Suppressor macrophage treated with lipopolysaccharide for 4 hours (primary cell): ENCODE measurements at regions not wholly inside any gene's neighbourhood (a gene's known extent, or its start where the extent isn't known, plus 50 kb on each side); places are given as distances from the start of the nearest gene placed in this dataset.
"Not testable (repeated sequence)": the region's sequence is repeated elsewhere in the genome, so short reads cannot be mapped to it uniquely, and the experiment has no call there.

ENCODE experiments used
- DNase-seq: peaks from one replicate; pipeline ENCODE4 v3.0.0-alpha.2; 2020

DNA sequence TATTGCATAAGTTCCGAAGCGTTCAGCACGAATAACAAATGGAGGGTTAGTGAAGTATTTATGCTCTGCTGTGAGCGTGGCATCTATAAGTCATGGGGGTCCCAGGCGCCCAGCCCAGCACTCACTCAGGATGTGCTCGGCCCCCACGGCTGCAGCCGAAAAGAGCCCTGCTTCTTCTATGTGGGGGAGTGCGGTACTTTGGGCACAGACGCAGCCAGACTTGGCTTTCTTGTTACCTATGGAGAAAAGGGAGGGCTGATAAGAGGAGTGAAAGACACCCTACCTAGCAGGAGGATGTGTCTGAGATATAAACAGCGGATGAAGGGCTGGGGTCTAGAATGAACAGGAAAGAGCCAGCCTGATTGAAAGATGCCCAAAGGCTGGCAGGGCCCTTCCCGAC lies 51.4 kb downstream of the MRPL36 start:
- no peak for DNase-seq

DNA sequence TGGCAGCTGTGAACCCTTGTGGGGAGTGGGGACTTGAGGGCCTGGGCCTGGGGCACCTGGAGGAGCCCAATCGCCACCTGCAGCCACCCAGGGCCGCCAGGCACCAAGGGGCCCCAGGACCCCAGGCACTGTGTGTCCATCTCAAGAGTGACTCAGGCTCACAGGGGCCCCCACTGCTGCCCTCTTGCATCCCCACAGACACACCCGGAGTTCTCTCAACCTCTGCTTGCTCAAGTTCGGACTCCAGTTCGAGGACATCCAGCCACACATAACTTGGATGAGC lies 51.9 kb downstream of the MRPL36 start:
- DNase-seq, result no peak

DNA sequence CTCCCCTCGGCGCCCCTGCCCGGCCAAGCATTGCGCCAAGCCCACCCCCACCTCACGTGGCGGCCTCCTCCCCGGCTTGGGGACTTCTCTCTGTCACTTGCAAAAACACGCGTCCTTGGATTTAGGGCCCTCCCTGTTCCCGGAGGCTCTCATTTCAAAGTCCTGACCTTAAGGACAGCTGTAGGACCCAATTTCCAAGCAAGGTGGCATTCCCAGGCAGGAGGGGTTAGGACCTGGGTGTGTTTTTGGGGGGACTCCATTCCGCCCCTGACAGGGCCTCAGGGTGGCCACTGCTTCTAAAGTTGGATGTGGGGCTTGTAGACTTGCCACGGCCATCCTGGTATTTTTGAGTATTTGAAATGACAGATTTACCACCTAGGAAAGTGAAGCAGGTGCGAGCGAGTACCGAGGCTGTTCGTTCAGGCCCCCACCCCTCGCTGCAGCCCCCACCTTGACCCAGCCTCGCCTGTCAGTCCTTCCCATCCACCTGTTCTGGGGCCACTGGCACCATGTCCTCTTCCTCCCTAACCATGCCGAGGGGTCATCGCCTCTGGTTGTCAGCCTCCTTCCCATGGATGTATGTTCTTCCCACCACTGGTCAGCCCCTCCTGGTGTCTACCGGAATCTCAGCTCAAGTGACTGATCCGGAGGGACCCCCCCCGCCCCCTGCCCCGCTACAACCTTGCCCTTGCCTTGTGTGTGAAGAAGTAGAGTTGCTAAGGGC lies 52.4 kb downstream of the MRPL36 start:
- DNase-seq, result no peak

DNA sequence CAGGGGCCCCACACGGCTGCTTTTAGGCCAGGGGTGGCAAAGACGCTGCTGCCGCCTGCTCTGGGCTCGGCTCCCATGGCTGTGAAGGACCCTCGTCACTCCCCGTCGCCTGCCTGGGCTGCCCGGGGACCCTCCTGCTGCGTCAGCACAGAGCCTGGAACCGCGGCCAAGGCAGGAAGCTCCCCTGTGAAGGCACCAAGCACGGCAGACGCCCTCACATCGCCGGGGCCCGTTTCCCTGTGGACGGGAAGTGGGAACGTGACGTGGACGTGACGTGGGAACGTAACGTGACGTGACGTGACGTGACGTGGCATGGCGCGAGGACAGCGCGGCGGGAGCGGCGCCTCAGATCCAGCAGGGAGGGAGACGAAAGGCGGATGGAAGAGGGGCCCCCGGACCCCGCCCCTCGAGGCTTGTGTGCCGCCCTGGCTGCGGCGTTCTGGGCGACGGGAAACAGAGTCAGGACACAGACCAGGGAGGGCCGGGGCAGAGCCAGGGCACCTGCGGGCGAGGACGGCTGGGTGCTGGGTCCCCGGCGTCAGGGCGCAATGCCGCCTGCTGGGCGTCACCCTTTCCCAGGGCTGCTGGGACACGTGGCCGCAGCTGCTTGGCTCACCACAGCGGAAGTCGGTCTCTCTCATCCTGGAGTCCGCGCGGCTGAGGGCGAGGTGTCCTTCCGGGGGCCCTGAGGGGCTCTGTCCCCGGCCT lies 53.1 kb downstream of the MRPL36 start:
- no peak for DNase-seq

DNA sequence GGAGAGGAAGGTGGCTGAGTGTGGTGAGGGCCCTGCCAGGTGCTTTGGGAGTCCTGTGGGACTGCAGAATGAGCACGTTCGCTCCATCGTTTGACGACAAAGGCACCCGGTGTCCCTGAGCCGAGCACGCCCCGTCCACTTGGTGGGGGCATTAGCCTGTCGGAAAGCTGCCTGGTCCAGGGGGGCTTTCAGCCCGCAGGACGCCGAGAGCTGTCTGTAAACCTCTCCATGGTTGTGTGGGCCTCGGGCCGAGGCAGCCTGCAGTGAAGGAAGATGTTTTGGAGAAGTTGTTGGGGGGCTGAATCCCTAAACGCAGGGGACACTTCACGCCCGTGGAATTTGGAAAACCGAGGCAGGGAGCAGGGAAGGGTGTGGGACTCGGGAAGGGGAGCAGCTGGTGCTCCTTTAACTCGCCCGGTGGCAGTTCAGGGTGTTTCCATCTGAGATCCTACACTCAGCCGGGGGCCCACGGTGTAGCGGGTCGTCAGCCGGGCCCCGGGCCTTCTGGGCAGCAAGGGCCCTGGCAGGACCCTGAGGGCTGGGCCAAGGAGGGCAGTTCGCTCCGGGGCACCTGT lies 53.8 kb downstream of the MRPL36 start:
- no peak for DNase-seq

DNA sequence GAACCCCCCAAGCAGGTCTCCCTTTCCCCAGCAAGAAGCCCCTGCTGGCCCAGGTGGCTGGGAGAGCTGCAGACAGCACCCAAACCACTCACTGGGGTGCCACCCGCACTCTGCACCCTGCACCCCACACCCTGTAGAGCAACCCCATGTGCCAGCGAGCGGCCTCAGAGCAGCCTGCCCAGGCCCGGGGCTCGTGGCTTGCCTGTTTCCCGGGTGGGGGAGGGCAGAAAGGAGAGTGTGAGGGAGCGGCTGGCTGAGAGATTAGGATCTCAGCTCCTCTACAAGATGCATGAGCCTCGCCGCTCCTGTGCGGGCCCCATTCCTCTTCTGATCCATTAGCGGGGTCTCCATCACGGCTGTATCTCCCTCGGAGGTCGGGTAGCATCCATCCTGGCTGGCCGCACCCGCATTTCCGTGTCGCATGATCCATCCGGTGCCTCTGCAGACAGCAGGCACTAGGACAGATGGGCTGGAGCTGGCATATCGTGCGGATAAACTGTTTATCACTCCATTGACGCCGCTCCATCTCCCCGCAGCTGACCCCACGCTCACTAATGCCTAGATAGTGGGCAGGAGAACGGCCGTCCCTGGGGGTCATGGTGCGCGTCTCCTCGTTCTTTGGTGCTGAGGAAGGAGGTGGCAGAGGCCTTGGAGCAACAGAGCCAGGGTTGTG lies 54.4 kb downstream of the MRPL36 start:
- no peak for DNase-seq

DNA sequence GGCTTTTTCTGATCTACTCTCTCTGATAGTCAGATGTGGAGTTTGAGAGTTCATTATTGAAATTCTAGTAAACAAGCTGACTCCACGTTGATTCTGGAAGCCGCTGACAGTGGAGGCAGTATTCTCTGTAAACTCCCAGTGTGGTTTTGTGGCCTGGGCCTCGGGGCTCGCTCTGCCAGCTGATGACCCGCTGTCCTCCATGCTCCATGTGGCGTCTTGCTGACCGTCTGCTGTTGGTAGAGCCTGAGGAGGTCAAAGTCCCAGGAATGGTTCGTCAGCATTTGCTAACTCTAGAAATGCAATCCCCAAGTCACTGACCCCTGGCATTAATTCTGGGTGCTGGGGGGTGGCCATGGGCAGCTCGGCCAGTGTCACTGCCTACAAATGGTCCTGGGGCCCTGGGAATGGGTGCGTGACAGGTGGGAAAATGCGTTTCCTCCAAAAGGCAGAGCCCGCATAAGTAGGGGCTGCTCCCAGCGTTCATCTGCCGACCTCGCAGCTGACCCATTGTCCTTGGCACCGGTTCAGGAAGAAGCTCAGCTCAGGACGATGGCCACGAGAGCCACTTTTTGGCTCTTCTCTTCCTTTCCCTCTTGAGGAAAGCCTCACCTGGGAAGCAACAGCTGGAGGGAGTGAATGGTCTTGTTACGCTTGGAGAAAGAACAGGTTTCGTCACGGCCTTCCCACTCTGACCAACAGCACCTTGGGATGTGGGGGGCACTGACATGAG lies 55.1 kb downstream of the MRPL36 start:
- no peak for DNase-seq

DNA sequence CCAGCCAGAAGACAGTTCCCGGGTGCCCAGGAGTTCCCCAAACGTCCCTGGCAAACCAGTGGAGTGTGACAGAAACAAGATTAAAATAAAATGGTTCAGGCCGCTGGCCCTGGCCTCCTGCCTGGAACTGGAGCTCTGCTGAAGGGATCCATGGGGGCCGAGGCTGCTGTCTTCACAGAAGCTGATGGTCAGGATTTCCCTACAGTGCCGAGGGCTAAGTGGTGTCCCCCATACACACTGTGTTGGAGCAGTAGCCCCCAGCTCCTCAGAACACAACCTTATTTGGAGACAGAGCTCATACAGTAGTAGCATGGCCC lies 55.9 kb downstream of the MRPL36 start:
- no peak for DNase-seq

DNA sequence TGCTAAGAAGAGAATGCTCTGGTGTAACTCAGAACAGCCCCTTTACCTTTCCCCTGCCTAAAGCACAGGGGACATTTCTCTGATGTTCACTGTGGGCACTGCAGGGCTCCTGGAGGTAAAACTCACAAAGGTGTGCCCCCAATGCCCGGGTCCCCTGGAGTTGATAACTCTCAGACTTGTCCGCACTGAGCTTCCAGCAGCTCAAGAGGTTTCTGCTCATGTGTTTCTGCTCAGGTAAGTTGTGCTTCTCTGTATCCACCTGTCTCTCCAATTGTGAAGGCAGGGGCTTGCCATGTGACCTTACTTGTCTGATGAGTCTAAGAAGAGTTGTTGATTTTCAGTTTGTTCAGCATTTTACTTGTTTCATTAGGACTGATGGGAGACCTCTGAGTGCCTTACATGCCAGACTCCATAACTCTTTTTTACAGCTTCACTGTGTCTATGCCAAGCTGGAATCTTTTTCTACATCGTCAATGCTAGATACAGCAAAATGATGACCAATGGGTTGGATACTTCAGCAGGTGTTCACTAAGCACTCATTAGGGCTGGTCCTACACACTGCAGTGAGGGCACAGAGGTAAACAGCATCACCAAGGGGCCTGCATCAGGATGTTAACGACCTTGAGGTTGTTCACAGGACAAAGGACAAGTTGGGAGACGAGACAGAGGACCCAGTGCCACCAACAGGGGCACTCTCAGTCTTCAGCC lies 56.4 kb downstream of the MRPL36 start:
- no peak for DNase-seq

DNA sequence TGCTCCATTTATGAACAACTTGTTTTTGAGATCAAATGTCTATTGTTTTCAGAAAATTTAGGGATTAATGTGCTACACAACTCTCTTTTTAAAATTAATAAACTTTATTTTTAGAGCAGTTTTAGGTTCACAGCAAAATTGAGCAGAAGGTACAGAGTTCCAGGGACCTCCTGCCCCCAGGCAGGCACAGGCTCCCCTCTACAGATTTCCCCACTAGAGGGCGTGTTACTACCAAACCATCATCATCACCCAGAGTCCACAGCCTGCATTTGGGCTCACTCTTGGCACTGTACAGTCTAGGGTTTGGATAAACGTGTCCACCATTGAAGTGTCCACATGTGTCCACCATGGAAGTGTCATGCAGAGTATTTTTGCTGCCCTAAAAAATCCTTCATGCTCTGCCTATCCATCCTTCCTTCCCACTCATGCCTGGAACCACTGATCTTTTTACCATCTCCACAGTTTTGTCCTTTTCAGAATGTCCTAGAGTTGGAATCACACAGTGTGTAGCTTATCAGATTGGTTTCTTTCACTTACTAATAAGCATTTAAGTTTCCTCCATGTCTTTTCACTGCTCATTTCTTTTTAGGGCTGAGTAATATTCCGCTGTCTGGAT lies 61.7 kb downstream of the MRPL36 start:
- peak; percentile 46 for DNase-seq

DNA sequence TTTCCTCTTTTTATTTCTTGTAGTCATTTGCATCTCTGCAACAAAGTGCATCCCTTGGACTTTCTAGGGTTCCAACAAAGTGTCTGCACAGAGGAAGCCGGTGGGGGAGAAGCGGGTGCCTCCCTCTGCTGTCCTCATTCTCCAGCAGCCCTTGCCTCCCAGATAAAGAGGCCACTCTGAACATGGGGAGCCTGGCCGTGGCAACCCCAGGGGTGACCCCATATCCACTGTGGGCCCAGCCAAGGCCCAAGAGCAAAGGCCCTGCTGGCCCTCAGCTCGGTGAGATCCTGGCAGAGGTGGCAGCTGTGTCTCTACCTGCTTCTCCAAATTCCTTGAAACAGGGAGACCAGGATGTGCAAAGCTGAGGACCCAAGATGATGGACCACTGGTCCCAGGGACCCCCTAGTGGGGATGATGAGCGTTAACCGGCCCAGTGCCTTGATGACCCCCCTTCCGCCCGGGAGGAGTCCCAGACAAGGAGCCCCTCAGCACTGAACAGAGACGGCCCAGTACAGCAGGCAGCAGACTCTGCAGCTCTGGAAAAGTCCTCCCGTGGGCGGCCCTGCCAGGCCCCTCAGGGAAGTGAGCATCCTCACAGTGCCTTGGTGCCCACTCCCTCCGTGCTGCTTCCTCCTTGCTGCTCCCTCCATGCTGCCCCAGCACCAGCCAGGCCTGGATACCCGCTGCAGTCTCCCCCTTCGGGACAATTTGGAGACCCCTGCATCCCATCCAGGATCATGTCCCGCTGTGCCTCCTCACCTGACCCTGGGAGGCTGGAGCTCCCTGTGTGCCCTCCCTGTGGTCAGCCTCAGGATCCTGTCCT lies 62.5 kb downstream of the MRPL36 start:
- DNase-seq, result no peak

DNA sequence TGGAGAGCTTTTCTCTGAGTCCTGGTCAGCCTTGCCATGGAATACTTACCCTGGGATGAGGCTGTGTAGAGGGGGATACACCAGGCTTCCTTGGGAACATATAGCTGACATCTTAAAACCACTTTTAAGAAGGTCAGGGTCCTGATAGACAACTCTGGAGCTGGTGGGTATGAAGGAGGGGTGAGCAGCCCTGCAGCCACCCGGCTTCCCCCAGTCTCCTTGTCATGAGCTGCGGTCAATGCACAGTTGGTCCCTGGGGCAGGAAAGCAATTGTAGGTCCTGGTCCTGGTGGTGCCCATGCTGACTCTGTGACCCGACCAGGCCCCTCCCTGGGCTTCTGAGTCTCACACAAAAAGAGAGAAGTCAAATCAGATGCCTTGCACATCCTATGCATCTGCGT lies 63.6 kb downstream of the MRPL36 start:
- no peak for DNase-seq

DNA sequence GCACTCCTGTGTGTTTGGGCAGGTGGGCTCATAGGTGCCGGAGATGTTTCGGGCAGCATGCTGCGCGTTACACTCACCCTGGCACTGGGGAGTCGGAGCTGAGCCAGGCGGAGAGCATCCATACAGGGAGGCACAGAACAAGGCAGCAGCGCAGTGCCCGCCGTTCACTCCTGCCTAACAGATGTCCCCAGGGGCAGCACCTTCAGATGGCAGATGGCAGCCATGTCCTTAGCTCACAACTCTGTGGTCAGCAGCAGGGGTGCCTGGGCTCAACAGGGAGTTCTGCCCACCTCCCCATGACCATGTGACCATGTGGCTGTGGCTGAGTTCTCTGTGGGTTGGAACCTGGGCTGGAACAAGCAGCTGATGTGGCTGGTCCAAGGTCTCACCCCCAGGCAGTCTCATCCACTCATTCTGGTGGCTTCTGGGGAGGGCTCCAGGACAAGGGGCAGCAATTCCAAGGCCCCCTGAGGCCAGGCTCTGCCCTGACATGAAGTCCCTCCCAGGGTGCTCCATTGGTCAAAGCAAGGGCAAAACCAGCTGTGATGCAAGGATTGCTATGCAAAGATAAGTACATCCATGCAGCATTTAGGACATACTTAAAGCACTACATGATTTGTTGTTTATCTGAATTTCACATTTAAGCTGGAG lies 64.2 kb downstream of the MRPL36 start:
- no peak for DNase-seq

DNA sequence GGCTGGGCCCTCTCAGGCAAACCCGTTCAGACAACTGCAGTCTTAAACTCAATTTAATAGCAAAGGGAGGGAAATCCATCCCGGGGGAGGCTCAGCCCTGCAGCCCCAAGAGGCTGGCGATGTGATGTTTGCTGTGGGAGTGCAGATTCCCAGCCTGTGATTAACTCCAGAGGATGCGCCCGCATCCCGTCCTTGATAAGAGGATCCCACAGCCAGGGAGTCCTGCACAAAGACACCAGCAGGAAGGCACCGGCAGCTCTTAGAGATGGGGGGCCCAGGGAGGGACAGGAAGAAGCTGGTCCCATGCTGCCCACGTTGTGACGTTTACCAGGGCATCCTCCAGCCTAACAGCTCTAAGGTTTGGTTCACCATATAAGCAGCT lies 64.7 kb downstream of the MRPL36 start:
- no peak for DNase-seq

DNA sequence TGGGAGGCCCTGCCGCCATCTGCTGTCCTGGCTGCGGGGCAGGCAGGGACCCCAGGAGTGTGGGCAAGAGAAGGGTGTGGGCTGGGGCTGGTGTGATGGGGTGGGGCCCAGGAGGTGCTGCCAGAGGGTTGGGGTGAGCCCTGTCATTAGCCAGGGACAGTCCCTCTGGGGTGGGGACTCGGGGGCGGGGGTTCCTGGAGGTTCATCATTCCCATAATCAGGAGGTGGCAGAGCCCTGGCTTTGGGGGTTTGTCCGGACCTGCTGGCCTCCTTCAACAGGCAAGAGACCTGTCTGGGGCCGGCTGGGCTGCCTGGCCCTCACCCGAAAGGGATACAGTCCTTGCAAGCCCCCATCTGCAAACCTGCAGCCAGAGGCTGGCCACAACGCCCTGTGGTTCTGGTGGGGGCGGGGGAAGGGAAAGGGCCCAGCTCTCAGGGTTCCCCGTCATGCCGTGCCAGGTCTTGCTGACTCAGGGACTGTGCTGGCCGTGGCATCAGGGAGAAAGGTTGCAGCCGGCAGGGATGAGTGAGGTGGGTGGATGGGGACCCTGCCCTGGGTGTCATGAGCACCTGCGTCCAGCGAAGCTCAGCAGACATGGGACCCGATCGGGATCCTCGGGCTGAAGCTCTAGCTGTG lies 65.2 kb downstream of the MRPL36 start:
- DNase-seq, result no peak

DNA sequence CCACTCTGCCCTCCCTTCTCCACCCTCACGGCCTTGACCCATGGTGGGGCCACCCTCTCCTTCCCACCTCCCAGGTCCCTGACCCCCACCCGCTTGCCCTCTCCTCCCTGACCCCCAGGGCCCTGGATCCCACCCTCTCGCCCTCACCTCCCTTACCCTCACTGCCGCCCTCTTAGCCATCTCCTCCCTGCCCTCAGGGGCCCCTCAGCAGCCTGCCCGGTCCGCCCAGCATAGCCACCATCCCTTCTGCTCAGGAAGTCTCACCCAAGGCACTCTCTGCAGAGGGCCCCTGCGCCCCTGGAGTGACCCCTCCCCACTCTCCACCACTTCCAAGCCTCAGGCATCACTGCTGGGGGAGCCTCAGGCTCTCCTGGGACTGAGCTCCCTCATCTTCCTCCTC lies 66.3 kb downstream of the MRPL36 start:
- DNase-seq, result no peak

DNA sequence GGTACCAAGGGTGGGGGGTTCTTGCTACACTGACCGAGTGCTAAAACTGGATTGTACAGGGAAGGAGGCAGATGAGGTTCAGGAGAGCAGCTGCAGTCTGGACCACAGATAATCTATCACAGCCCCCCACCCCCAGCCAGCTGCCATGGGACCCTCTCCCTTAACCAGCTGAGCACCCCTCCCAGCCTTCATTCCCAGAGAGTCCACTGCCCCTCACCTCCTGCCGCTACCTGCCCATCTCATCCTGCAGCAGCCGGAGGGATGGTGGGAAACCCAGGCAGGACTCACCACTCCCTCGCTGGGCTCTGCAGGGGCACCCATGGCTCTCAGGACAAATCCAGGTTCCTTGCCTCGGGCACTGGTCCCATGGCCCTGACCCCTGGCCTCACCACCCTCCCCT lies 66.7 kb downstream of the MRPL36 start:
- DNase-seq, result no peak

DNA sequence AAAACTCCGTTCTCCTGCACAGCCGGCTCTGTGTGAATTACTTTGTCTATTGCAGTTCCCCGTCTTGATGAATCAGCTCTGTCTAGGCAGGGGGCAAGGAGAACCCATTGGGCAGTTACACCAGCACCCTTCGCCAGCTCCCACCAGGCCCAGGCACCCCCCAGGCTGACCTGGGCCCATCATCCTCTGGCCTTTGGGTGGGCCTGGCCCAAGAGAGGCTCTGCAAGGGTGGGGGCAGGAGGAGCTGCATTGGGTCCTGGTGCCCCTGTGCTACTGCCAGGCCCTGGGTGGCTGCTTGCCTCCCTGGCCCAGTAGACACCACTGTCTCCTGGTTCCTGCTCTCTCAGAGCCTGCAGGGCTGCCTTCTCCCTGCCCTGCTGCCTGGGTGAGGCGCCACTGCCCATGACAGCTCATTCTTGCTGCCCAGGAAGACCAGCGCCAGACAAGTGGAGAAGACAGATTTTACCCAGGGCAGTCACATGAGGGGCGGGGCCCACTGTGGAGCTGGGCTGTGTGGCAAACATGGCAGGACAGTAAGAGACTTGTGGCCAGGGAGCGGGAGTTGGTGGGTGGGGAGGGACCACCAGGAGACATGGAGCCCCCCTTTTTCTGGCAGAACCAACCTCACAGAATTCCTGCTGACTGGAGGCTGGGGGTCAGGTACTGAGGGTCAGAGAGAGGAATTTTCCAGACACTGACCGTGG lies 67.2 kb downstream of the MRPL36 start:
- DNase-seq, result no peak

DNA sequence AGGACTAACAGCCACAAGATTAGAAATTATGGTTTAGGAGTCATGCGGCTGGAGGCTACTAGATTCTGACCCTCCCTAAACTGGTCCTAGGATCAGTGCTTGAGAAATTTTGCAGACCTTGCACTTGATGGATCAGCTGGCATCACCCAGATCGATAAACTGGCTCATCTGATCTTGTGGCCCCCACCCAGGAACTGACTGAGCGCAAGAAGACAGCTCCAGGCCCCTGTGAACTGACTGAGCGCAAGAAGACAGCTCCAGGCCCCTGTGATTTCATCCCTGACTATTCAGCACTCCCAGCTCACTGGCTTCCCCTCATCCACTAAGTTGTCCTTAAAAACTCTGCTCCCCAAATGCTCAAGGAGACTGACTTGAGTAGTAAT lies 67.8 kb downstream of the MRPL36 start:
- not testable (repeated sequence) for DNase-seq

DNA sequence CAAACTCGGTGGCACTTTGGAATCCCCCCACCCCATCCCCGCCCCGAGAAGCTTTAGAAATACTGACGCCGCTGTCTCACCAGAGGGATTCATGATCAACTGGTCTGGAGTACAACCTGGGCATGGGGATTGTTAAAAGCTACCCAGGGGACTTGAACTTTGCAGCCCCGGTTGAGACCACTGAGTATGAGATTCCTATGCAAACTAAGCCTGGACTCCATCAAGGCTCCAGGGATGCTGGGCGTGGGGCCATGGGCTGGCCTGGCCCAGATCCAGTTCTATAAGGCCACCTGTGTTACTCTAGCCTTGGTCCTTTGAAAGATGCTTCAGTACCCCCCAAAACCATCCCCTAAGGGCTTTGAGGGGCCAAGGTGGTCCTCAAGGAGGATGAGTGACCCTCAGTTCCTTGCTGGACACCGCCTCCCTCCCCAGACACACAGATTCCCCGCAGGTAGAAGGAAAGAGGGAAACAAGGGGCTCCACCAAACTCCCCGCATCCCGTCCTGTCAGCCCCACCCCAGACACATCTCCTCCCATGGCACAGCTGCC lies 68.5 kb downstream of the MRPL36 start:
- DNase-seq, result no peak
